HepG2 (cell line): ENCODE measurements at regions not wholly inside any gene's neighbourhood (a gene's known extent, or its start where the extent isn't known, plus 50 kb on each side); places are given as distances from the start of the nearest gene placed in this dataset.

Experiments used
- ATM ChIP-seq: fragments of 450-650 bp; IDR thresholded peaks from 2 replicates; pipeline ENCODE4 v1.7.1; 2017; ENCODE audit warnings: mild to moderate bottlenecking, borderline replicate concordance
- CAMTA2 ChIP-seq: sonication (generic); formaldehyde crosslinking; IDR thresholded peaks from 2 replicates; pipeline ENCODE4 v1.4.0; 2020; ENCODE audit warnings: mild to moderate bottlenecking, missing genetic modification reagents, borderline replicate concordance
- FOXA3 ChIP-seq: IDR thresholded peaks from 2 replicates; pipeline ENCODE4 v1.6.1; 2016; ENCODE audit warnings: missing genetic modification reagents, missing compliant biosample characterization
- KAT8 ChIP-seq: IDR thresholded peaks from 2 replicates; pipeline ENCODE4 v1.6.1; 2016; ENCODE audit warnings: missing genetic modification reagents, missing compliant biosample characterization
- MATR3 ChIP-seq: sonication (generic); formaldehyde crosslinking; IDR thresholded peaks from 2 replicates; pipeline ENCODE4 v1.4.0; 2020; ENCODE audit warnings: missing genetic modification reagents
- NFIB ChIP-seq: sonication (generic); formaldehyde crosslinking; IDR thresholded peaks from 2 replicates; pipeline ENCODE4 v1.9.0; 2021; ENCODE audit warnings: missing genetic modification reagents, mild to moderate bottlenecking, borderline replicate concordance
- NFKBIZ ChIP-seq: IDR thresholded peaks from 2 replicates; pipeline ENCODE4 v1.6.1; 2018; ENCODE audit warnings: missing genetic modification reagents, missing compliant biosample characterization
- NR2F2 ChIP-seq: IDR thresholded peaks from 2 replicates; pipeline ENCODE4 v1.6.1; 2012; ENCODE audit warnings: low read depth, inconsistent platforms, borderline replicate concordance
- PITX1 ChIP-seq: sonication (generic); formaldehyde crosslinking; IDR thresholded peaks from 2 replicates; pipeline ENCODE4 v1.5.1; 2020; ENCODE audit warnings: mild to moderate bottlenecking, missing genetic modification reagents
- RARA ChIP-seq: IDR thresholded peaks from 2 replicates; pipeline ENCODE4 v1.6.1; 2016; ENCODE audit warnings: missing genetic modification reagents, missing compliant biosample characterization
- STAG1 ChIP-seq: sonication (generic); formaldehyde crosslinking; IDR thresholded peaks from 2 replicates; pipeline ENCODE4 v1.4.0; 2020; ENCODE audit warnings: missing genetic modification reagents
- TBX2 ChIP-seq: sonication (generic); formaldehyde crosslinking; IDR thresholded peaks from 2 replicates; pipeline ENCODE4 v1.5.0; 2020; ENCODE audit warnings: missing genetic modification reagents, mild to moderate bottlenecking, borderline replicate concordance
- TBX3 ChIP-seq: fragments of 450-650 bp; IDR thresholded peaks from 2 replicates; pipeline ENCODE4 v1.6.1; 2017; ENCODE audit warnings: antibody characterized with exemption, mild to moderate bottlenecking, inconsistent platforms, borderline replicate concordance
- ZBED4 ChIP-seq: sonication (generic); formaldehyde crosslinking; IDR thresholded peaks from 2 replicates; pipeline ENCODE4 v1.4.0; 2020; ENCODE audit warnings: missing genetic modification reagents, borderline replicate concordance
- ZBTB7B ChIP-seq: sonication (generic); formaldehyde crosslinking; IDR thresholded peaks from 2 replicates; pipeline ENCODE4 v1.4.0; 2020; ENCODE audit warnings: missing genetic modification reagents
- ZNF292 ChIP-seq: sonication (generic); formaldehyde crosslinking; IDR thresholded peaks from 2 replicates; pipeline ENCODE4 v1.8.1; 2022; ENCODE audit warnings: mild to moderate bottlenecking, low read depth, missing genetic modification reagents, borderline replicate concordance
- ZNF318 ChIP-seq: sonication (generic); formaldehyde crosslinking; IDR thresholded peaks from 2 replicates; pipeline ENCODE4 v1.4.0; 2020; ENCODE audit warnings: mild to moderate bottlenecking, missing genetic modification reagents
- ZSCAN20 ChIP-seq: sonication (generic); formaldehyde crosslinking; IDR thresholded peaks from 2 replicates; pipeline ENCODE4 v1.4.0; 2020; ENCODE audit warnings: missing genetic modification reagents, mild to moderate bottlenecking, borderline replicate concordance
- ZSCAN30 ChIP-seq: sonication (generic); formaldehyde crosslinking; IDR thresholded peaks from 2 replicates; pipeline ENCODE4 v1.5.0; 2020; ENCODE audit warnings: mild to moderate bottlenecking, missing genetic modification reagents

- TF ChIP-seq ZSCAN20 = no peak
- 0 out of 2 replicates have a peak, but pooled peaks have one; percentile 23 for TF ChIP-seq RARA
- TF ChIP-seq NFKBIZ (CRISPR knock-in tag) = no peak
- no peak for TF ChIP-seq ZSCAN30 (CRISPR knock-in tag)
- TF ChIP-seq CAMTA2 (CRISPR knock-in tag) = no peak
- TF ChIP-seq KAT8 (CRISPR knock-in tag) = 0 out of 2 replicates have a peak, but pooled peaks have one; percentile 26
- no peak for TF ChIP-seq ATM
- no peak for TF ChIP-seq TBX3
- TF ChIP-seq STAG1 = no peak; the same call in 1 of the 2 replicates
- TF ChIP-seq TBX2 (CRISPR knock-in tag) = peak; percentile 58; the same call in 1 of the 2 replicates
- peak; percentile 75 for TF ChIP-seq FOXA3
- TF ChIP-seq NFIB (CRISPR knock-in tag) = no peak
- no peak for TF ChIP-seq ZBED4
- TF ChIP-seq ZNF292 (CRISPR knock-in tag) = peak; percentile 79; the same call in 1 of the 2 replicates
- TF ChIP-seq MATR3 (CRISPR knock-in tag) = no peak
- no peak for TF ChIP-seq ZNF318 (CRISPR knock-in tag)
- TF ChIP-seq NR2F2 = no peak
- peak; percentile 27; the same call in 1 of the 2 replicates for TF ChIP-seq PITX1 (CRISPR knock-in tag)
- TF ChIP-seq ZBTB7B = peak; percentile 56; the same call in 1 of the 2 replicates
Observed at GRCh38 chr1:87786861-87787545, 458.3 kb downstream of the LMO4 start (continued).
